ENCODE measurements at regions not wholly inside any gene's neighbourhood (a gene's known extent, or its start where the extent isn't known, plus 50 kb on each side); places are given as distances from the start of the nearest gene placed in this dataset.

DNA sequence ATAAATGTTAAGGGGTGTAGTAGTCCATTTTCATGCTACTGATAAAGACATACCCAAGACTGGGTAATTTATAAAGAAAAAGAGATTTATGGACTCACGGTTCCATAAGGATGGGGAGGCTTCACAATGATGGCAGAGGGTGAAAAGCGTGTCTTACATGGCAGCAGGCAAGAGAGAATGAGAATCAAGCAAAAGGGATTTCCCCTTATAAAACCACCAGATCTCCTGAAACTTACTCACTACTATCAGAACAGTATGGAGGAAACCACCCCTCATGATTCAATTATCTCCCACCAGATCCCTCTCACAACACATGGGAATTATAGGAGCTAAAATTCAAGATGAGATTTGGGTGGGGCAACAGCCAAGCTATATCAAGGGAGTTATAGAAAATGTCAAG, 329.2 kb downstream of the DTHD1 start:
- TF ChIP-seq MYC (IDR thresholded peaks at IDR 0.05; ENCODE audit: low read depth, low read length) (no peak), POLR2A (IDR thresholded peaks at IDR 0.05; ENCODE audit: low read depth, low read length) (no peak), GATA2 (IDR thresholded peaks at IDR 0.05; ENCODE audit: insufficient read depth, insufficient read length, low read depth, low read length) (no peak), EZH2 (IDR thresholded peaks at IDR 0.05; ENCODE audit: borderline replicate concordance, low read depth, low read length, severe bottlenecking) (no peak), POLR2AphosphoS5 (IDR thresholded peaks at IDR 0.05; ENCODE audit: insufficient read depth, low read depth, low read length) (no peak)
- TF ChIP-seq, protein P1, sequence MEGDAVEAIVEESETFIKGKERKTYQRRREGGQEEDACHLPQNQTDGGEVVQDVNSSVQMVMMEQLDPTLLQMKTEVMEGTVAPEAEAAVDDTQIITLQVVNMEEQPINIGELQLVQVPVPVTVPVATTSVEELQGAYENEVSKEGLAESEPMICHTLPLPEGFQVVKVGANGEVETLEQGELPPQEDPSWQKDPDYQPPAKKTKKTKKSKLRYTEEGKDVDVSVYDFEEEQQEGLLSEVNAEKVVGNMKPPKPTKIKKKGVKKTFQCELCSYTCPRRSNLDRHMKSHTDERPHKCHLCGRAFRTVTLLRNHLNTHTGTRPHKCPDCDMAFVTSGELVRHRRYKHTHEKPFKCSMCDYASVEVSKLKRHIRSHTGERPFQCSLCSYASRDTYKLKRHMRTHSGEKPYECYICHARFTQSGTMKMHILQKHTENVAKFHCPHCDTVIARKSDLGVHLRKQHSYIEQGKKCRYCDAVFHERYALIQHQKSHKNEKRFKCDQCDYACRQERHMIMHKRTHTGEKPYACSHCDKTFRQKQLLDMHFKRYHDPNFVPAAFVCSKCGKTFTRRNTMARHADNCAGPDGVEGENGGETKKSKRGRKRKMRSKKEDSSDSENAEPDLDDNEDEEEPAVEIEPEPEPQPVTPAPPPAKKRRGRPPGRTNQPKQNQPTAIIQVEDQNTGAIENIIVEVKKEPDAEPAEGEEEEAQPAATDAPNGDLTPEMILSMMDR (IDR thresholded peaks at IDR 0.05; ENCODE audit: extremely low read depth in 1 of 2, insufficient read depth in 1 of 2, low read depth in 1 of 2, low read length in 2 of 2) = no peak
- TF ChIP-seq, protein P2, sequence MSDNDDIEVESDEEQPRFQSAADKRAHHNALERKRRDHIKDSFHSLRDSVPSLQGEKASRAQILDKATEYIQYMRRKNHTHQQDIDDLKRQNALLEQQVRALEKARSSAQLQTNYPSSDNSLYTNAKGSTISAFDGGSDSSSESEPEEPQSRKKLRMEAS (IDR thresholded peaks at IDR 0.05; ENCODE audit: insufficient read depth, insufficient read length) = no peak
